BLaER1 treated with 17β-estradiol and CSF1 and Interleukin-3, amounts not matched to agents 10 nM and 100 nM (cell line): ENCODE measurements at regions not wholly inside any gene's neighbourhood (a gene's known extent, or its start where the extent isn't known, plus 50 kb on each side); places are given as distances from the start of the nearest gene placed in this dataset.

Experiments used
- H3K27ac ChIP-seq, 11 experiments: shearing (Covaris generic); formaldehyde crosslinking; 2 replicates each; pipeline ENCODE4 v1.8.1; 2022
- H3K27me3 ChIP-seq, 11 experiments: shearing (Covaris generic); formaldehyde crosslinking; 2 replicates each; pipeline ENCODE4 v1.8.1; 2022
- H3K36me3 ChIP-seq, 11 experiments: shearing (Covaris generic); formaldehyde crosslinking; 2 replicates each; pipeline ENCODE4 v1.8.1; 2022
- H3K4me1 ChIP-seq, 10 experiments: shearing (Covaris generic); formaldehyde crosslinking; 2 replicates each; pipeline ENCODE4 v1.8.1; 2022
- H3K4me2 ChIP-seq, 11 experiments: shearing (Covaris generic); formaldehyde crosslinking; 2 replicates each; pipeline ENCODE4 v1.8.1; 2022
- H3K4me3 ChIP-seq, 10 experiments: shearing (Covaris generic); formaldehyde crosslinking; 2 replicates each; pipeline ENCODE4 v1.8.1; 2022
- H3K9ac ChIP-seq, 11 experiments: shearing (Covaris generic); formaldehyde crosslinking; 2 replicates each; pipeline ENCODE4 v1.8.1; 2022
- H3K9me3 ChIP-seq, 11 experiments: shearing (Covaris generic); formaldehyde crosslinking; replicated peaks in 1 of 11; 2 replicates each; pipeline ENCODE4 v1.8.1; 2022
- H4K20me1 ChIP-seq, 11 experiments: shearing (Covaris generic); formaldehyde crosslinking; 2 replicates each; pipeline ENCODE4 v1.8.1; 2022
- Cebpa-rat ChIP-seq, 11 experiments: shearing (Covaris generic); IDR thresholded peaks; 2 replicates each; pipeline ENCODE4 v1.8.1; 2022

DNA sequence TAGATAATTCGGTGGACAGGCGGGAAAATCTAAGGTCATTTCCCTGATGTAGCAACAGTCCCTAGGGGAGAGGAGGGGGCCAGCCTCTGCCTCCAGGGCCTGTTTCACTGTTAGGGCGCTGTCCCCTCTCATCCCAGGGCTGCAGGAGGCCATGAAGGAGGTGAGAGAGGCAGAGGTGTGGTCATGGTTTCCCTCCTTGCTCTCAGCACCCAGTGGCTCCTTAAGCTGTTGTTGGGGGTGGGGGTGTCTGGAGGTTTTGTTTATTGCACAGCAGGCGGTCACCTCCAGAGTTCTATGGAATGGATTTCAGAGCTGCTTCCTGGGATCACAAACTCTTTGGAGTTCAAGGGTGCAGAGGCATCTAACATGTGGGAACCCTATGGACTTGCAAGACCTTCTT is 212.5 kb upstream of the RTL1 start:
- TF ChIP-seq Cebpa-rat (IDR thresholded peaks at IDR 0.05), result no peak
- peak overlapping the region in 1 of 11 experiments; percentile 21; a peak in 2 of 22 replicates for H3K4me2 ChIP-seq
- no peak overlapping the region for H3K9ac ChIP-seq
- no peak overlapping the region for H3K27ac ChIP-seq
- peaks cover 28 to 86% (median 56%) of the 10 kb centered on the region in 10 experiments for H3K4me1 ChIP-seq
- H3K27me3 ChIP-seq, result no peaks in the 10 kb centered on the region
- H4K20me1 ChIP-seq, result no peaks in the 10 kb centered on the region
- H3K4me3 ChIP-seq, result no peak overlapping the region
- H3K36me3 ChIP-seq, result no peaks in the 10 kb centered on the region; a peak in 1 of 22 replicates
- no peaks in the 10 kb centered on the region for H3K9me3 ChIP-seq

GRCh38 chr14:101116486-101117130 is 213.1 kb upstream of the RTL1 start:
- Histone ChIP-seq H3K9me3 (no peaks in the 10 kb centered on the region), H3K9ac (no peak overlapping the region), H3K4me2 (no peak overlapping the region; a peak in 1 of 22 replicates), H3K4me3 (no peak overlapping the region), H4K20me1 (no peaks in the 10 kb centered on the region), H3K36me3 (no peaks in the 10 kb centered on the region; a peak in 1 of 22 replicates), H3K27me3 (no peaks in the 10 kb centered on the region), H3K27ac (no peak overlapping the region), H3K4me1 (peaks cover 26 to 86% (median 54%) of the 10 kb centered on the region in 10 experiments)
- no peak for TF ChIP-seq Cebpa-rat (IDR thresholded peaks at IDR 0.05)

- Histone ChIP-seq H3K9ac (no peak overlapping the region), H3K27ac (no peak overlapping the region), H3K9me3 (no peaks in the 10 kb centered on the region), H3K36me3 (no peaks in the 10 kb centered on the region; a peak in 1 of 22 replicates), H3K27me3 (no peaks in the 10 kb centered on the region), H3K4me2 (0 out of 22 replicates have a peak overlapping the region, but pooled peaks of 1 of the 11 experiments have one; percentile 86), H3K4me3 (no peak overlapping the region), H3K4me1 (peaks cover 30 to 86% (median 54%) of the 10 kb centered on the region in 10 experiments), H4K20me1 (no peaks in the 10 kb centered on the region)
- no peak for TF ChIP-seq Cebpa-rat (IDR thresholded peaks at IDR 0.05)
These were observed 214.0 kb upstream of the RTL1 start for GRCh38 chr14:101117543-101117942.

DNA sequence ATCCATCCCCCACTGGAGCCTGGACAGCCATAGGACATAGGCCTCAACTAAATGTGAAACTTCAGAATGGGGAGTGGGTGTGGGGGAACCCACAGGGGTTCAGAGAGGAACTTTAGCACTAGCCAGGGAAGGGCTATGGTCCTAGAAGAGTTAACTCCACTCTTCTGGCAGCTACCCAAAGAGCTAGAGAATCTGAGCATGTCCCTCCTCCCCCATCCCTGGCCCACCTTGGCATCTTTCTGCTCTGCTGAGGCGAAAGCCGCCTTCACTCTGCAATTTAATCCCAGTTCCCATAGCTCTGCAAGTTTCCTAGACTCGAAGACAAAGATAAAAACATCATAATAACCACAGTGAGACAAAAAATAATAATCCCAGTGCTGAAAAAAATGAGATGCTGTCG is 214.7 kb upstream of the RTL1 start:
- no peak overlapping the region for H3K27ac ChIP-seq
- H4K20me1 ChIP-seq, result no peaks in the 10 kb centered on the region
- no peaks in the 10 kb centered on the region for H3K9me3 ChIP-seq
- no peak for TF ChIP-seq Cebpa-rat (IDR thresholded peaks at IDR 0.05)
- no peaks in the 10 kb centered on the region; a peak in 1 of 22 replicates for H3K36me3 ChIP-seq
- no peak overlapping the region for H3K4me3 ChIP-seq
- peaks cover 37 to 86% (median 56%) of the 10 kb centered on the region in 10 experiments for H3K4me1 ChIP-seq
- no peaks in the 10 kb centered on the region for H3K27me3 ChIP-seq
- peak overlapping the region in 8 of 11 experiments; percentile 12 to 97 (median 90); a peak in 12 of 22 replicates for H3K4me2 ChIP-seq
- no peak overlapping the region; a peak in 1 of 22 replicates for H3K9ac ChIP-seq

DNA sequence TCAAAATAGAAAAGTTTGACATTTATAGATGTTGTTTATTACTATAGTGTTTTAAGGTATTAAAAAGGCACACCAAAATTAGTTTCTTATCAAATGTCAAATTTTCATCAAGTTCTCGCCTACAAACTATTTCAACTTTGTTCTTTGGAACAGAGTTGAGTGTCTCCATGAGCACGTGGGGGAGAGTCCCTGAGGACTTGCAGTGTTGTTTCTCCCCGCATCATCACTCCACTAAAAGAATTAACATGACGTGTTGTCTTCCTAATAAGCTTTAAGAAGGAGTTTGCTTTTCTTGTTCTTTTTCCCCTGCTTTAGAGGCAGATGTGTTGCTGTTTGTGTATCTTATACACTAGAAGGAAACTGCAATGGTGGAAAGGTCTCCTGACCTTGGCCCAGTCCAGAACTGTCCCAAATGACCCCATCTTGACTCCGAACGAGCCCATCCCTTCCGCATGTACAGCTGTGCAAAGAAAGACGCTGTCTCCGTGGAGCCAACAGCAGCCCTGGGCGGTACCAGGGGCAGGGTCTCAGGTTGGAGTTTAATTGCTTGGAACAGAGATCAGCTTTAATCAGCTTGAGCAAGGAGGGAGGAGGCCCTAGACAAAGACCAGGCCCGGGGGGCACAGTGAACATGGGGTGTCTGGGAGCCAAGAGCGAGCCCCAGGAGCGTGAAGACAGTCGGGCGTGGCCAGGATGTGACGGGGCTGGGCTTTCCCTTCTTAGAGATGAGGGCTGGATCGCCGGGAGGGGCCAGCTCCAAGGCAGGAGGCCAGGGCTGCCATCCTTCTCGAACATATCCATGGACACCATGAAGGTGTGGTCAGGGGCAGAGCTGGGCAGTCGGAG is 215.4 kb upstream of the RTL1 start:
- Histone ChIP-seq H3K4me2 (peak overlapping the region; percentile 86 to 98 (median 93)), H3K4me1 (peaks cover 44 to 86% (median 58%) of the 10 kb centered on the region in 10 experiments), H4K20me1 (no peaks in the 10 kb centered on the region), H3K9me3 (no peaks in the 10 kb centered on the region), H3K36me3 (no peaks in the 10 kb centered on the region; a peak in 1 of 22 replicates), H3K4me3 (peak overlapping the region in 8 of 10 experiments; percentile 56 to 71 (median 61); a peak in 10 of 20 replicates), H3K9ac (peak overlapping the region in 10 of 11 experiments; percentile 79 to 91 (median 88); a peak in 14 of 22 replicates), H3K27ac (peak overlapping the region in 10 of 11 experiments; percentile 85 to 97 (median 95); a peak in 18 of 22 replicates), H3K27me3 (no peaks in the 10 kb centered on the region)
- TF ChIP-seq Cebpa-rat (IDR thresholded peaks at IDR 0.05), result no peak

DNA sequence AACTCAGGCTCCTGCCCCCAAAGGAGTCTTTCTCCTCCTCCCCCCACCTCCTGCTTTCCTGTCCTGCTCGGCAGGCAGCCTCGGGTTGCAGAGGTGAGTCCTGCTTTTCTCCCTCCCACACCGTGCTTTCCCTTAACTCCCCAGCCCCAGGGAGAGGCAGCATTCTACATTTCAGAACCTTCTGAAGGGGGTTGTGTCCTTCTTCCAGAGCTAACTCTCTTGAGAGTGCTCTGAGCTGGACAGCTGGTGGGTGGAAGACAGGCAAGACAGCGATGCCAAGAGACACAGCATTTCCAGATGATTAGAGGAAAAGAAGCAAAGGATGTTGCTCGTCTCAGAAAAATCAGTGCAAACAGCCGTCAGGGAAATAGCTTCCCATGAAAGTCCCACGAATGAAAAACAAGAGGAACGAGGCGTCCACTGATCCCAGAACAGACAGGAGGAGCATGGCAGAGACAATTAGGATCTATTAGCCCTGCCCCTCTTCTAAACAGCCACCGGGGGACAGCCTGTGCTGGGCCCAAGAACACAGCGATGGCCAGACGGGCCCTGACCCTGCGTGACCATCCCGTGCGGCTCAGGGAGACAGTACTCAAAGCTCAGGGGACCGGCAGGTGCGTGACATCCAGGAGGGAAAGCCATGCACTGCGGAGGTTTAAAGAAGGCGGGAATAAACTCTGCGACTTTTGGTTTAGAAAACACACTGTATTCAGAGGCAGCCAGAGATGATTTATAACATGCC is 216.5 kb upstream of the RTL1 start:
- Histone ChIP-seq H3K27ac (peak overlapping the region; percentile 85 to 97 (median 95)), H3K27me3 (no peaks in the 10 kb centered on the region), H3K36me3 (no peaks in the 10 kb centered on the region; a peak in 1 of 22 replicates), H3K9me3 (no peaks in the 10 kb centered on the region), H3K4me2 (peak overlapping the region; percentile 86 to 98 (median 93)), H3K9ac (peak overlapping the region; percentile 79 to 91 (median 87)), H4K20me1 (no peaks in the 10 kb centered on the region), H3K4me1 (peaks cover 47 to 86% (median 61%) of the 10 kb centered on the region in 10 experiments), H3K4me3 (peak overlapping the region; percentile 50 to 71 (median 60))
- no peak for TF ChIP-seq Cebpa-rat (IDR thresholded peaks at IDR 0.05)

- Histone ChIP-seq H3K4me2 (peak overlapping the region; percentile 86 to 98 (median 93)), H3K4me3 (peak overlapping the region; percentile 50 to 71 (median 60)), H3K4me1 (peaks cover 47 to 81% (median 61%) of the 10 kb centered on the region in 10 experiments)
These were observed 217.4 kb upstream of the RTL1 start for GRCh38 chr14:101120641-101121507.

More at GRCh38 chr14:101120641-101121507, 217.4 kb upstream of the RTL1 start:
- H3K9ac ChIP-seq, result peak overlapping the region; percentile 79 to 91 (median 87)
- no peaks in the 10 kb centered on the region; a peak in 1 of 22 replicates for H3K36me3 ChIP-seq
- H3K27me3 ChIP-seq, result no peaks in the 10 kb centered on the region
- H4K20me1 ChIP-seq, result no peaks in the 10 kb centered on the region
- H3K27ac ChIP-seq, result peak overlapping the region; percentile 85 to 97 (median 95)
- no peak for TF ChIP-seq Cebpa-rat (IDR thresholded peaks at IDR 0.05)
- no peaks in the 10 kb centered on the region for H3K9me3 ChIP-seq
